ENCODE measurements at regions not wholly inside any gene's neighbourhood (a gene's known extent, or its start where the extent isn't known, plus 50 kb on each side); places are given as distances from the start of the nearest gene placed in this dataset.

DNA sequence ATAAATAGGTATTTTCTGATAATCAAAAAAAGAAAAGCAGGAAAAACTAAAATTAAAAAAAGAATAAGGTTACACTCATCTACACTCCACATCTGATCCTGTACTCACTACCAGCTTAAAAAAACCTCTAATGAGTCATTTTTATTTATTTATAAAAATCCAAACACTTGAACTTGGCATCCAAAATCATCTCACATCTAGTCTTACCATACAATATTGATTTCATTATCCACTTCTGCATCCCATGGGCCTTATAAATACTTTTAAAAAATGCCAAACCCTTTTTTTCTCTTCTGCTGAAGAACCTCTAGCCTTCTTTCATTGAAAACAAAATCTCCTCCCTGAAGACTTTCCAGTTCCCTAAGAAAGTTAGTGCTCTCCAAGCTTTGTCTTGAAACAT lies 109.7 kb downstream of the TMTC3 start:
- TF ChIP-seq ZFX (IDR thresholded peaks at IDR 0.05; ENCODE audit: borderline replicate concordance): no peak
- TF ChIP-seq, protein P1, sequence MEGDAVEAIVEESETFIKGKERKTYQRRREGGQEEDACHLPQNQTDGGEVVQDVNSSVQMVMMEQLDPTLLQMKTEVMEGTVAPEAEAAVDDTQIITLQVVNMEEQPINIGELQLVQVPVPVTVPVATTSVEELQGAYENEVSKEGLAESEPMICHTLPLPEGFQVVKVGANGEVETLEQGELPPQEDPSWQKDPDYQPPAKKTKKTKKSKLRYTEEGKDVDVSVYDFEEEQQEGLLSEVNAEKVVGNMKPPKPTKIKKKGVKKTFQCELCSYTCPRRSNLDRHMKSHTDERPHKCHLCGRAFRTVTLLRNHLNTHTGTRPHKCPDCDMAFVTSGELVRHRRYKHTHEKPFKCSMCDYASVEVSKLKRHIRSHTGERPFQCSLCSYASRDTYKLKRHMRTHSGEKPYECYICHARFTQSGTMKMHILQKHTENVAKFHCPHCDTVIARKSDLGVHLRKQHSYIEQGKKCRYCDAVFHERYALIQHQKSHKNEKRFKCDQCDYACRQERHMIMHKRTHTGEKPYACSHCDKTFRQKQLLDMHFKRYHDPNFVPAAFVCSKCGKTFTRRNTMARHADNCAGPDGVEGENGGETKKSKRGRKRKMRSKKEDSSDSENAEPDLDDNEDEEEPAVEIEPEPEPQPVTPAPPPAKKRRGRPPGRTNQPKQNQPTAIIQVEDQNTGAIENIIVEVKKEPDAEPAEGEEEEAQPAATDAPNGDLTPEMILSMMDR (IDR thresholded peaks at IDR 0.05): no peak
- H3K27ac ChIP-seq: no peak overlapping the region

DNA sequence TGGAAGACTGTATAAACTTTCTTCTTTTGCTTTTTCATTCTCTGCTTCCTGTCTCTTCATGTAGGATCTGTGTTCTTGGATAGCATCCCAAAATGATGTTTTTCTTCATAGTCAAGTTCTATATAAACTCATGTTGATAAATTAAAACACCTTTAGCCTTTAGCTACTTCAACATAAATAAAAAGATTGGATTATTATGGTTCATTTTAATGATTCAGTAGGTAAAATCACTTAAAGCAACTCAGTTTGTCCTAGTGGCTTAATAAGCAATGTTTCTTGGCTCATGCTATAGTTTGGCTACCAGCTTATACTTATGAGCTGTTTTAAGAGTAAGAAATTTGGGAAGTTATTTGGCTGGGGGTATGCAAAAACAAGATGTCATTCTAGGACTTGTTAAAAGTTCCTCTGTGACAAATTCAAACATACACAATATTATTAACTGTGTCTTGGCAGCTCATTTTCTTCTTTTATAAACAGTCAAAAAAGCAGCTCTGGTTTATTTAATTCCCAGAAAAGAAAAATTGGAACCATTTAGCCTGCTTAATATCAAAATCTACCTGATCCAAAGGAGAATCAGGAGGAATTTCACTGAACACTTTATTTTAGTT lies 111.4 kb downstream of the TMTC3 start:
- TF ChIP-seq, protein P1 (IDR thresholded peaks at IDR 0.05): no peak
- TF ChIP-seq ZFX (IDR thresholded peaks at IDR 0.05; ENCODE audit: borderline replicate concordance): no peak
- H3K27ac ChIP-seq: no peak overlapping the region

DNA sequence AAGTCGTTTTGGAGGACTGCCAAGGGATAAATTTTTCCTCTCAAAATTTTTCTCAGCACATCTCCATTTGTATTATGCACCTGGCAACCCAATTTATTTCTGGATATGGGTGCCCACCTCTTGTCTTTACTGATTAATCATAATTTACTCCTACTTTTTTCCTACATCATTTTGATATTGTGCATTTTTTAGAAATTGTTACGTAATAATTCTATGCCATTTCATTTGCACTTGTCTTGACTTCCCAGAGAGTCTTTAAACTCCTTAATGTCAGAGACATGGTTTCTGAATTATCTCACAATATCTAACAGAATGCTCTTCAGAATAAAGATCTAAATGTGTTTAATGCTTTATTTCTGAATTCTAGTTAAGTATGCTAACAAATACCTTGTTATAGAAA lies 113.1 kb downstream of the TMTC3 start:
- no peak for TF ChIP-seq ZFX (IDR thresholded peaks at IDR 0.05; ENCODE audit: borderline replicate concordance)
- H3K27ac ChIP-seq: no peak overlapping the region

DNA sequence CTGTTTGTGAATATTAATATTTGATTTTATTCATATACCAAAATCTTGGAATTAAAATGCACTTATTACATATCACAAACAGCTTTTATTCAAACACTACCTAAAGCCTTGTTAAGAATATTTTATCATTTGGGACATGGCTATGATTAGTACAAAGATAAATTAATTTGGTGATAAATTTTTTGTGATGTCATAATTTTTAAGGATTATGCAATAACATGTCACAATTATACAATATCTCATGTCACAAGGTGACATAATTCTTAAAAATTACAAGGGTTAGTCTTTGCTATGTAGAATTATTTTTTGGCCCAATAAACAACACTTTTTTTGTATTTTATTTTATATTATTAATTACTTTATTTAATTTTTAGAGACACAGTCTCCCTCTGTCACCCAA lies 113.7 kb downstream of the TMTC3 start:
- TF ChIP-seq, protein P1 (IDR thresholded peaks at IDR 0.05): no peak
- no peak for TF ChIP-seq ZFX (IDR thresholded peaks at IDR 0.05; ENCODE audit: borderline replicate concordance)
- H3K27ac ChIP-seq: no peak overlapping the region

DNA sequence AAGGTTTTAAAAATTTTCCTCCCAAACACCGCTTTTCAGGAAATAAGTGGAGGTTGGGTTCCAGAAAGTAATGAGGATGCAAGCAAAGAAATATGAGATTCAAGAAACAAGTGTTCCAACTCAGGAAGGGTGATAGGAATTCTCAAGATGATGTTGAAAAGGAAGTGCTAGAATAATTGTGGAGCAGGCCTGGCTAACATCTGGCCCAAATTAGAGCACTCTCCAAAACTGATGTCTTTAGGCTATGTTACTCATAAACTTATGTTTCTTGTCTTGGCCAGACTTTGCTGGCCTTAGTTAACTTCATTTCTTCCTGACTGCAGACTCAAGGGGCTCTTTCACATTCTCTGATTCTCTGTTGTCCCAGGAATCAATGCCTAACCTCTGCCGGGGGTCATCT lies 116.3 kb downstream of the TMTC3 start:
- no peak for TF ChIP-seq ZFX (IDR thresholded peaks at IDR 0.05; ENCODE audit: borderline replicate concordance)
- TF ChIP-seq, protein P1 (IDR thresholded peaks at IDR 0.05): no peak
- no peak overlapping the region for H3K27ac ChIP-seq

DNA sequence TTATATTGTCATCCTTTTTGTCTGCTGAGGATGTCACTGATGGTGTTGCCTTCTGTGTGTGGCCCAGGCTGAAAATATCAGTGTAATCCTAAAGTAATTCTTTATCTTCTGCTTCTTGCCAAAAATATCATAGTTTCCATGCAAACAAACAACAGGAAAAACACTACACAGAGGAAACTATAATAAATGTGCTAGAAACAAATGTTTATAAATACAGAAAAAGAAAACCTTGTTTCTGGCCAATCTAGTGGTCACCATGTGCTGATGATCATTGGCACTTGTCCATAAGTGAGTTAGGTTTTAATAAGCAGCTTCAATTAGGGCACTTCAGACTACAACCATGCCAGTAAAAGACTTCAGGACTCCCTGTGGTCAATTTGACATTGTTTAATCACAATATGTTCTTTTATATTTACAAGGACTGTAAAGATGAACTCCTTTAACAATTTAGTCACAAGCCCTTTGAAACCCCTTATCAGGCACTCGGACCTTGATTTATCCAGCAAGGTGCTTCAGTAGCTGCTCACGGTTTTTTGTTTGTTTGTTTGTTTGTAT lies 124.8 kb downstream of the TMTC3 start:
- no peak overlapping the region for H3K27ac ChIP-seq
- TF ChIP-seq, protein P1 (IDR thresholded peaks at IDR 0.05): no peak
- no peak for TF ChIP-seq ZFX (IDR thresholded peaks at IDR 0.05; ENCODE audit: borderline replicate concordance)

DNA sequence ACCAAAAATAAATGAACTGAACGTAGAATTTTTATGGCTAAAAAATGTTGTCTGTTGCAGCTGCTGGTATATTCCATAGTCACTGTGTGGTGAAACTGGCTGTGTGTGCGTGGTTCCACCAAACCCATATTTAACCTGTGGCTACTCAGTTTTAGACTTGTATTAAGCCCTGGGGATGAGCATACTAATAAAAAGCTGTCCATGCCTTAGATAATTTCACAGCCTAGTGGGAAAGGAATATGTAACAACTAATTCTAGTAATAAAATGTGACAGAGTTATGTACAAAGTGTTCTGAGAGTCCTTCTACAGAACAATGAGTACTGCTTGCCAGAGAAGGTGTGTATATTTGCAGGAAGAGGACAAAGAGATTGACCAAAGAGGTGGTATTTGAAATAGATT lies 125.5 kb downstream of the TMTC3 start:
- H3K27ac ChIP-seq: no peak overlapping the region
- TF ChIP-seq ZFX (IDR thresholded peaks at IDR 0.05; ENCODE audit: borderline replicate concordance): no peak
- TF ChIP-seq, protein P1 (IDR thresholded peaks at IDR 0.05): no peak

DNA sequence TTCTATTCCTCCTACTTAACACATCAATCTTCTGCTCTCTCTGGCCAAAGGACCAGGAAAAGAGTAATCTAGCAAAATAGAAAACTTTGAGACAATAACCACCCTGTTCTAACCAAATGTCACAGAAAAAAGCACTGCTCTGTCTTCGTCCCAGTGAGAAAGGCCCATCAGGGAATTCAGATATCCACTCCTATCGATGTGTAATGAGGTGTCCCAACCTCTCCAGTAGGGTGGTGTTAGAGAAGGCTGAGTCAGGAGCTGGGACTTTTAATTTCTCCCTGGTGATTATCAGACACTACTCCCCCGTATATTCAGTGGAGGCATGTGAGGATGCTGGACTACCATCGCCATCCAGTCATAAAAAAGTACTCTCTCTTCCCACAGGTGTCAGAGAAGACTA lies 130.3 kb downstream of the TMTC3 start:
- H3K27ac ChIP-seq: no peak overlapping the region
- no peak for TF ChIP-seq ZFX (IDR thresholded peaks at IDR 0.05; ENCODE audit: borderline replicate concordance)
- TF ChIP-seq, protein P1 (IDR thresholded peaks at IDR 0.05): no peak

Measured in 22Rv1 (cell line).